ENCODE measurements at regions not wholly inside any gene's neighbourhood (a gene's known extent, or its start where the extent isn't known, plus 50 kb on each side); places are given as distances from the start of the nearest gene placed in this dataset.
"Not testable (repeated sequence)": the region's sequence is repeated elsewhere in the genome, so short reads cannot be mapped to it uniquely, and the experiment has no call there.

DNA sequence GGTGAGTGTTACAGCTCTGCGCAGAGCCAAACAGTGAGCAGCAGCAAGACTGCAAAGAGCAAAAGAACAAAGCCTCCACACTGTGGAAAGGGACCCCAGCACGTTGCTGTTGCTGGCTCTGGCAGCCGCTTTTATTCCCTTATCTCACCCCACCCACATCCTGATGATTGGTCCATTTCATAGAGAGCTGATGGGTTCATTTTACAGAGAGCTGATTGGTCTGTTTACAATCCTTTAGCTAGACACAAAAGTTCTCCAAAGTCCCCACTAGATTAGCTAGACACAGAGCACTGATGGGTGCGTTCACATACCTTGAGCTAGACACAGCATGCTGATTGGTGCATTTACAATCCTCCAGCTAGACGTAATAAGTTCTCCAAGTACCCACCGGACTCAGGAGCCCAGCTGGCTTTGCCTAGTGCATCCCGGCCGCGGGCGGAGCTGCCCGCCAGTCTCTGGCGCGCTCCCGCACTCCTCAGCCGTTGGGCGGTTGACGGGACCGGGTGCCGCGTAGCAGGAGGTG is 291.4 kb upstream of the PRSS16 start:
- in situ Hi-C loops (cut with MboI; ENCODE audit: low sequenced_read_pairs), result not testable (repeated sequence)

GRCh38 chr6:26956601-26957184 is 290.8 kb upstream of the PRSS16 start:
- in situ Hi-C loops (cut with MboI; ENCODE audit: low sequenced_read_pairs), result not testable (repeated sequence)

DNA sequence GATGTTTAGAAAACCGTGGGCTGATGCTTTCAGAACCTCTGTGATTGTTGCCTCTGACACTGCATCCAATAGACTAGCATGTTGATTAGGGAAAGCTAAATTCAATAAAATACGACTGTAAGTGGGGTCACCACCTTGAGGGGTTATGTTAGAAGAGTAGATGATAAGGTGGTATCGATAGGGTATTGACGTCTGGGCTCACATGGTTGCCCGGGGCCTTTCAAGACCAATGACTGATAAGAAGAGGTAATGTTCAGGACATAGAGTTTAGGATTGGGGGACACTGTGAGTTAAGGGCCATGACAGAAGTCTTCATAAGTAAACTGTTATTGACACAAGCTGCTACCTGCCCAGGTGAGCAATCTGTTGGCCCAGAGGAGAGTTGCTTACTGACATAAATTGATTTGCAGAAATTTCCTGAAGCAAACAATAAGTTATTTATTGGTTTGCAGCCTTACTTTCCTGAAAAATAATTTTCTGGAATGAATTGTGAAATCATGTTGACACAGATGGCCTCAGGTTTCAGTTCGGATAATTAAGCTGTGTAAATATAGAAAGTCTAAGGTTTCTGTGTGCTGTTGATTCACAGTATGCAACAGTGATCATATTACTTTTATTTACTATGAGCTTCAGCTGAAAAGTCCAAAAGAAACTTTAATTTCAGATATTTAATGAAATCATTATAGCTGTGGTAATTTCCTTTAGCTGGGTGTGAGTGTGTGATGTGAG is 289.9 kb upstream of the PRSS16 start:
- in situ Hi-C loops (cut with MboI; ENCODE audit: low sequenced_read_pairs), result not testable (repeated sequence)

GRCh38 chr6:26961236-26961635 is 286.3 kb upstream of the PRSS16 start:
- in situ Hi-C loops (cut with MboI; ENCODE audit: low sequenced_read_pairs), result not testable (repeated sequence)

GRCh38 chr6:27002447-27002846 is 245.1 kb upstream of the PRSS16 start:
- in situ Hi-C loops (cut with MboI; ENCODE audit: low sequenced_read_pairs), result no loop called here

GRCh38 chr6:27007020-27007419 is 240.5 kb upstream of the PRSS16 start:
- in situ Hi-C loops (cut with MboI; ENCODE audit: low sequenced_read_pairs), result no loop called here

GRCh38 chr6:27008613-27009012 is 238.9 kb upstream of the PRSS16 start:
- in situ Hi-C loops (cut with MboI; ENCODE audit: low sequenced_read_pairs), result not testable (repeated sequence)

DNA sequence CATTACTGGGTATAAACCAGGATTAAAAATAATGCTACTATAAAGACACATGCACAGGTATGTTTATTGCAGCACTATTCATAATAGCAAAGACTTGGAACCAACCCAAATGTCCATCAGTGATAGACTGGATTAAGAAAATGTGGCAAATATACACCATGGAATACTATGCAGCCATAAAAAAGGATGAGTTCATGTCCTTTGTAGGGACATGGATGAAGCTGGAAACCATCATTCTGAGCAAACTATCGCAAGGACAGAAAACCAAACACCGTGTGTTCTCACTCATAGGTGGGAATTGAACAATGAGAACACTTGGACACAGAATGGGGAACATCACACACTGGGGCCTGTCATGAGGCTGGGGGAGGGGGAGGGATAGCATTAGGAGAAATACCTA is 233.4 kb upstream of the PRSS16 start:
- in situ Hi-C loops (cut with MboI; ENCODE audit: low sequenced_read_pairs), result not testable (repeated sequence)

DNA sequence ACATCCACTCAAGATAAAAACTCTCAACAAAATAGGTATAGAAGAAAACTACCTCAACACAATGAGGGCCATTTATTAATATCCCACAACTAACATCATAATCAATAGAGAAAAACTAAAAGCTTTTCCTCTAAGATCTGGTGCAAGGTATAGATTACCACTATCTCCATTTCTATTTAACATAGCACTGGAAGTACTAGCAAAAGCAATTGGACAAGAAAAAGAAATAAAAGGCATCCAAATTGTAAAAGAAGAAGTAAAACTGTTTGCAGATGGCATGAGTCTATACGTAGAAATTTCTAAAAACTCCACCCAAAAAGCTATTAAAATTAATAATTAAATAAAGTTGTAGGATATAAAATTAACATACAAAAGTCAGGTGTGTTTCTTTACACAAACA is 230.8 kb upstream of the PRSS16 start:
- in situ Hi-C loops (cut with MboI; ENCODE audit: low sequenced_read_pairs), result no loop called here

- in situ Hi-C loops (cut with MboI; ENCODE audit: low sequenced_read_pairs), result not testable (repeated sequence)
Measured at GRCh38 chr6:27018401-27018800, 229.1 kb upstream of the PRSS16 start.

GRCh38 chr6:27019651-27020552 is 227.6 kb upstream of the PRSS16 start:
- in situ Hi-C loops (cut with MboI; ENCODE audit: low sequenced_read_pairs), result no loop called here

- in situ Hi-C loops (cut with MboI; ENCODE audit: low sequenced_read_pairs), result no loop called here
Measured at GRCh38 chr6:27020553-27020880, 227.0 kb upstream of the PRSS16 start.

DNA sequence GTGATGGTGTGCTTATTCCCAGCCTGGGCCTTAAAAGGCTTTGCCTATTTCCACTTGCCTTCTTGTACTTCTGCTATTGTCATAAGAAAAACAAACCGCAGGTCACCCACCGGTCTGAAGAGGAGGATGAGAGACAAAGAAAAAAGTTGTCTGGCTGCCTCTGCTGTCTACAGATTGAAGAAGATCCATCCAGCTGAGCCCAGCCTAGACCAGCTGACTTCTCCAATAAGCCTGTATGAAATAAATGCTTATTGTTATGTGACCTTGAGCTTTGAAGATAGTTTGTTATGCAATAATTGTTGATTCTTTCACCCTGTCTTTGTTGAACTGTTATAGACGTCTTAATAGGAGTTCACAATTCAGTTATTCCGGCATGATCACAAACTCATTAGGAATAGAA is 223.8 kb upstream of the PRSS16 start:
- in situ Hi-C loops (cut with MboI; ENCODE audit: low sequenced_read_pairs), result no loop called here

GRCh38 chr6:27025351-27025750 is 222.2 kb upstream of the PRSS16 start:
- in situ Hi-C loops (cut with MboI; ENCODE audit: low sequenced_read_pairs), result no loop called here

GRCh38 chr6:27026361-27026760 is 221.1 kb upstream of the PRSS16 start:
- in situ Hi-C loops (cut with MboI; ENCODE audit: low sequenced_read_pairs), result no loop called here

DNA sequence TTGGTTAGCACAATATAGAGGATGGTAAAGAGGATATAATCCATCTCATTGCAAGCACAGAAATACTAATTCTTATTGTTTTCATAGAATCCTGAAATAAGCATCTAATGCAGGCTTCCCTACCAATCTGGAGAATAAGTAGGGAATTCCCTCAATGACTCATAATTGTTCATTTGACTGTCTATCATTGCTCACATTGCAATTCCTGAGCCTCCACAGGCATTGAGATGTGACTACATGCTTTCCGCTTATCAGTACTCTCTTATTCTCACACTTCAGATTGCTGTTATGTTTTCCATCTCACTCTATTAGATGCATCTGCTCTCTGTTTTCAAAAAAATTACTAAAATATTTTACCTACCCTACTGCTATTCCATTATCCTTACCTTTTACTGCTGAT is 216.2 kb upstream of the PRSS16 start:
- in situ Hi-C loops (cut with MboI; ENCODE audit: low sequenced_read_pairs), result no loop called here

GRCh38 chr6:27038498-27038897 is 209.0 kb upstream of the PRSS16 start:
- in situ Hi-C loops (cut with MboI; ENCODE audit: low sequenced_read_pairs), result no loop called here

GRCh38 chr6:27040244-27041042 is 207.1 kb upstream of the PRSS16 start:
- in situ Hi-C loops (cut with MboI; ENCODE audit: low sequenced_read_pairs), result no loop called here

DNA sequence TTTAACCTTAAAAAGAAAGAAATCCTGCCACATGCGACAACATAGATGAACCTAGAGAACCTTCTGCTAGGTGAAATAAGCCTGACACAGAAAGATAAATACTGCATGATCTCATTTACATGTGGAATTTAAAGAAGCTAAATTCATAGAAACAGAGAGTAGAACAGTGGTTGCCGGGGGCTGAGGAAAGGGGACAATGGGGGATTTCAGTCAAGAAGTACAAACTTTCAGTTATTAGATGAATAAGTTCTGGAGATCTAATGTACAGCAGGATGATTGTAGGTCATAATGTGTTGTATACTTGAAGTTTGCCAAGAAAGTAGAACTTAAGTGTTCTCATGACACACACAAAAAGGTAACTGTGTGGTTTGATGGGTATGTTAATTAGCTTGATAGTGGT is 204.3 kb upstream of the PRSS16 start:
- in situ Hi-C loops (cut with MboI; ENCODE audit: low sequenced_read_pairs), result no loop called here

- in situ Hi-C loops (cut with MboI; ENCODE audit: low sequenced_read_pairs), result not testable (repeated sequence)
Measured at GRCh38 chr6:27045131-27045530, 202.4 kb upstream of the PRSS16 start.

- in situ Hi-C loops (cut with MboI; ENCODE audit: low sequenced_read_pairs), result not testable (repeated sequence)
Measured at GRCh38 chr6:27047725-27048124, 199.8 kb upstream of the PRSS16 start.

Measured in HL-60/S4 treated with retinoic acid at 250 ng/mL for 4 days and 3 days (cell line).